GM23338 (cell line): ENCODE measurements at regions not wholly inside any gene's neighbourhood (a gene's known extent, or its start where the extent isn't known, plus 50 kb on each side); places are given as distances from the start of the nearest gene placed in this dataset.

Experiments used
- ATAC-seq: fragments of 200-7000 bp; cut with Tn5 transposase; 3 replicates; pipeline ENCODE4 v1.9.1; 2020
- DNase-seq: peaks from one replicate; pipeline ENCODE4 v3.0.0-alpha.2; 2015; ENCODE audit warnings: low spot score
- H2AFZ ChIP-seq: fragments of 200-600 bp; sonication (generic); 2 replicates; pipeline ENCODE4 v1.8.0; 2016; ENCODE audit warnings: antibody characterized with exemption, mild to moderate bottlenecking, moderate library complexity
- H3F3A ChIP-seq: fragments of 200-600 bp; sonication (generic); replicated peaks from 2 replicates; pipeline ENCODE4 v1.8.0; 2017; ENCODE audit warnings: antibody characterized with exemption, mixed run types, low read depth
- H3K27ac ChIP-seq: fragments of 200-600 bp; sonication (generic); 2 replicates; pipeline ENCODE4 v1.6.1; 2016; ENCODE audit warnings: low read depth
- H3K27me3 ChIP-seq: fragments of 200-600 bp; sonication (generic); 2 replicates; pipeline ENCODE4 v1.8.0; 2016; ENCODE audit warnings: mild to moderate bottlenecking, mixed run types, moderate library complexity; ENCODE audit not compliant: insufficient read depth
- H3K36me3 ChIP-seq: fragments of 200-600 bp; sonication (generic); 2 replicates; pipeline ENCODE4 v1.8.0; 2016; ENCODE audit warnings: mild to moderate bottlenecking; ENCODE audit not compliant: insufficient read depth
- H3K4me1 ChIP-seq: fragments of 200-600 bp; sonication (generic); 2 replicates; pipeline ENCODE4 v1.8.0; 2016; ENCODE audit warnings: mild to moderate bottlenecking, moderate library complexity; ENCODE audit not compliant: insufficient read depth
- H3K4me2 ChIP-seq: fragments of 200-600 bp; sonication (generic); 2 replicates; pipeline ENCODE4 v1.7.1; 2017; ENCODE audit warnings: mixed run types
- H3K4me3 ChIP-seq: fragments of 200-600 bp; sonication (generic); 2 replicates; pipeline ENCODE4 v1.6.1; 2016; ENCODE audit warnings: mixed run types
- H3K79me2 ChIP-seq: fragments of 200-600 bp; sonication (generic); replicated peaks from 2 replicates; pipeline ENCODE4 v1.8.0; 2017; ENCODE audit warnings: mild to moderate bottlenecking; ENCODE audit not compliant: insufficient read depth
- H3K9me2 ChIP-seq: fragments of 200-600 bp; sonication (generic); 2 replicates; pipeline ENCODE4 v1.8.0; 2017; ENCODE audit not compliant: insufficient read depth
- H4K20me1 ChIP-seq: fragments of 200-600 bp; sonication (generic); replicated peaks from 2 replicates; pipeline ENCODE4 v1.8.0; 2017; ENCODE audit warnings: mild to moderate bottlenecking; ENCODE audit not compliant: insufficient read depth
- H3K27ac Mint-ChIP-seq: 2 replicates; pipeline ENCODE4 v1.8.0; 2020; ENCODE audit warnings: inconsistent platforms, mild to moderate bottlenecking, moderate library complexity, mixed read lengths
- H3K27me3 Mint-ChIP-seq: 3 replicates; pipeline ENCODE4 v1.8.0; 2022; ENCODE audit warnings: low read depth, mild to moderate bottlenecking, moderate library complexity, mixed read lengths, inconsistent platforms; ENCODE audit not compliant: insufficient read depth, poor library complexity
- H3K36me3 Mint-ChIP-seq: 3 replicates; pipeline ENCODE4 v1.8.0; 2021; ENCODE audit warnings: low read depth, mild to moderate bottlenecking, inconsistent platforms, moderate library complexity, mixed read lengths
- H3K4me1 Mint-ChIP-seq: 3 replicates; pipeline ENCODE4 v1.8.0; 2020; ENCODE audit warnings: mild to moderate bottlenecking, inconsistent platforms, mixed read lengths
- H3K4me3 Mint-ChIP-seq: 3 replicates; pipeline ENCODE4 v1.8.0; 2021; ENCODE audit warnings: moderate library complexity, mild to moderate bottlenecking, inconsistent platforms, mixed read lengths
- H3K9me3 Mint-ChIP-seq: 3 replicates; pipeline ENCODE4 v1.8.0; 2020; ENCODE audit warnings: moderate library complexity, mild to moderate bottlenecking, inconsistent platforms, mixed read lengths
- CREB1 ChIP-seq: fragments of 250-450 bp; sonication (Bioruptor Pico); IDR thresholded peaks from 2 replicates; pipeline ENCODE4 v1.5.0; 2020; ENCODE audit warnings: low read depth, mild to moderate bottlenecking, moderate library complexity
- CTCF ChIP-seq, 2 experiments: fragments of 200-600 bp in 1 of 2; sonication (generic) in 1 of 2; conservative IDR thresholded peaks; 2 replicates each; pipeline versions ENCODE4 v1.5.1 to v1.6.1; 2016 to 2017; ENCODE audit warnings: antibody characterized with exemption in 2 of 2, low read depth in 2 of 2, mild to moderate bottlenecking in 2 of 2, moderate library complexity in 1 of 2
- EZH2phosphoT487 ChIP-seq: fragments of 200-600 bp; sonication (generic); IDR thresholded peaks from one replicate; pipeline ENCODE4 v1.8.1; 2018; ENCODE audit warnings: antibody characterized with exemption; ENCODE audit not compliant: unreplicated experiment
- JUNB ChIP-seq: IDR thresholded peaks from one replicate; pipeline ENCODE4 v1.6.1; 2016; ENCODE audit warnings: antibody characterized with exemption; ENCODE audit not compliant: unreplicated experiment
- NANOG ChIP-seq: IDR thresholded peaks from 2 replicates; pipeline ENCODE4 v1.6.1; 2016; ENCODE audit warnings: antibody characterized with exemption, borderline replicate concordance
- POLR2AphosphoS5 ChIP-seq: IDR thresholded peaks from 2 replicates; pipeline ENCODE4 v1.6.1; 2016; ENCODE audit warnings: antibody characterized with exemption, low read depth
- REST ChIP-seq: IDR thresholded peaks from one replicate; pipeline ENCODE4 v1.6.1; 2018; ENCODE audit warnings: antibody characterized with exemption; ENCODE audit not compliant: unreplicated experiment
- STAT1 ChIP-seq: IDR thresholded peaks from one replicate; pipeline ENCODE4 v1.6.1; 2016; ENCODE audit warnings: antibody characterized with exemption; ENCODE audit not compliant: unreplicated experiment
- ZNF114 ChIP-seq: fragments of 250-450 bp; sonication (Bioruptor Pico); IDR thresholded peaks from 2 replicates; pipeline ENCODE4 v1.5.0; 2020; ENCODE audit warnings: mild to moderate bottlenecking, moderate library complexity
- ZNF331 ChIP-seq: fragments of 250-450 bp; sonication (Bioruptor Pico); IDR thresholded peaks from 2 replicates; pipeline ENCODE4 v1.5.0; 2020; ENCODE audit warnings: low read depth, mild to moderate bottlenecking, moderate library complexity
- TF ChIP-seq, protein P1 (sequence below): IDR thresholded peaks from 2 replicates; pipeline ENCODE4 v1.6.1; 2016; ENCODE audit warnings: antibody characterized with exemption

DNA sequence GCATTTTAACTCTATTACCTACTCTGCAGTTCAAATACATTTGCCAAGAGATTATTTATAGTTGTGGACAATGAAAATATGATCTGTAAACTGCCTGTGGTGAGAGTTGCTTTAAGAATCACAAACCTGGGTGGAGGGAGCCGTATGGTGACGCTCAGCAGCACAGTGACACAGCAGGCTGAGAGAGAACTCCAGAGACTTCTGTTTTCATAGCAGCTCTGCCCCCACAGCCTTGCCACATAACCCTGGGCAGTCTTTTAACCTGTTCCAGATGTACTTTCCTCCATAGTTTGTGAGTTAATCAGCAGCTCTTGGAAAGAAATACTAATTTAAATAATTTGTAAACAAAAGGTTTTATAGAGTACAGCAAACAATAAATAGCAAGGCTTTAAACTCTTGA is 450.5 kb downstream of the ELAVL2 start:
- H3K36me3 Mint-ChIP-seq = no peaks in the 10 kb centered on the region
- Histone ChIP-seq H3K4me3 (no peak overlapping the region), H3K27ac (no peak overlapping the region), H3F3A (no peaks in the 10 kb centered on the region), H2AFZ (no peak overlapping the region), H3K9me2 (no peaks in the 10 kb centered on the region), H4K20me1 (no peaks in the 10 kb centered on the region), H3K27me3 (no peaks in the 10 kb centered on the region), H3K4me2 (no peak overlapping the region), H3K4me1 (no peaks in the 10 kb centered on the region), H3K36me3 (no peaks in the 10 kb centered on the region), H3K79me2 (no peaks in the 10 kb centered on the region)
- DNase-seq = no peak
- no peak for ATAC-seq
- H3K27me3 Mint-ChIP-seq = no peaks in the 10 kb centered on the region
- no peaks in the 10 kb centered on the region for H3K4me1 Mint-ChIP-seq
- no peaks in the 10 kb centered on the region for H3K9me3 Mint-ChIP-seq
- H3K4me3 Mint-ChIP-seq = no peak overlapping the region
- H3K27ac Mint-ChIP-seq = no peak overlapping the region
- TF ChIP-seq CTCF (conservative IDR thresholded peaks at IDR 0.05; ENCODE audit: low read depth in 2 of 2) (no peak), CREB1 (CRISPR knock-in tag) (no peak)

DNA sequence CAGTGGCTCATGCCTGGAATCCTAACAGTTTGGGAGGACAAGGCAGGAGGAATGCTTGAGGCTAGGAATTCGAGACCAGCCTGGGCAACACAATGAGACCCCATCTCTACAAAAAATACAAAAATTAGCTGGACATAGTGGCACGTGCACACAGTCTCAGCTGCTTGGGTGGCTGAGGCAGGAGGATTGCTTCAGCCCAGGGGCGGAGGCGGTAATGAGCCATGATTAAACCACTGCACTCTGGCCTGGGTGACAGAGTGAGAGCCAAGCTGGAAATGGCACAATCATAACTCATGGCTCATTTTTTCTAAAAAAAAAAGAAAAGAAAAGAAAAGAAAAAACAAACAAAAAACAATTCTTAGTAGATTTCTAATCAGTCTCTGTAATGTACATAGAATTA is 446.2 kb downstream of the ELAVL2 start:
- Histone ChIP-seq H4K20me1 (no peaks in the 10 kb centered on the region), H3F3A (no peaks in the 10 kb centered on the region), H3K4me1 (no peaks in the 10 kb centered on the region), H3K4me3 (no peak overlapping the region), H3K4me2 (no peak overlapping the region), H3K79me2 (no peaks in the 10 kb centered on the region), H3K27me3 (no peaks in the 10 kb centered on the region), H3K27ac (no peak overlapping the region), H2AFZ (no peak overlapping the region), H3K9me2 (no peaks in the 10 kb centered on the region), H3K36me3 (no peaks in the 10 kb centered on the region)
- Mint-ChIP-seq H3K9me3 (peaks cover 19% of the 10 kb centered on the region), H3K4me1 (peaks cover 13% of the 10 kb centered on the region; the same call in 2 of the 3 replicates), H3K27ac (no peak overlapping the region), H3K4me3 (no peak overlapping the region), H3K27me3 (no peaks in the 10 kb centered on the region), H3K36me3 (peaks cover 10% of the 10 kb centered on the region; the same call in 1 of the 3 replicates)
- DNase-seq (no peak), ATAC-seq (no peak)
- TF ChIP-seq EZH2phosphoT487 (no peak), POLR2AphosphoS5 (no peak), JUNB (no peak), ZNF114 (no peak), ZNF331 (CRISPR knock-in tag) (no peak), REST (no peak), CREB1 (CRISPR knock-in tag) (no peak), NANOG (no peak), CTCF (conservative IDR thresholded peaks at IDR 0.05; ENCODE audit: low read depth in 2 of 2) (no peak), STAT1 (no peak)
- TF ChIP-seq, protein P1, sequence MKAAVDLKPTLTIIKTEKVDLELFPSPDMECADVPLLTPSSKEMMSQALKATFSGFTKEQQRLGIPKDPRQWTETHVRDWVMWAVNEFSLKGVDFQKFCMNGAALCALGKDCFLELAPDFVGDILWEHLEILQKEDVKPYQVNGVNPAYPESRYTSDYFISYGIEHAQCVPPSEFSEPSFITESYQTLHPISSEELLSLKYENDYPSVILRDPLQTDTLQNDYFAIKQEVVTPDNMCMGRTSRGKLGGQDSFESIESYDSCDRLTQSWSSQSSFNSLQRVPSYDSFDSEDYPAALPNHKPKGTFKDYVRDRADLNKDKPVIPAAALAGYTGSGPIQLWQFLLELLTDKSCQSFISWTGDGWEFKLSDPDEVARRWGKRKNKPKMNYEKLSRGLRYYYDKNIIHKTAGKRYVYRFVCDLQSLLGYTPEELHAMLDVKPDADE = no peak
